Progenitor cell of endocrine pancreas (in vitro differentiated cells): ENCODE measurements at regions not wholly inside any gene's neighbourhood (a gene's known extent, or its start where the extent isn't known, plus 50 kb on each side); places are given as distances from the start of the nearest gene placed in this dataset.

Source experiments
- DNase-seq: peaks from one replicate; pipeline ENCODE4 v3.0.0; 2021; ENCODE audit warnings: low spot score; ENCODE audit not compliant: unreplicated experiment
- H3K27ac Mint-ChIP-seq: 2 replicates; pipeline ENCODE4 v1.8.0; 2021; ENCODE audit warnings: mild to moderate bottlenecking, moderate library complexity, mixed read lengths
- H3K27me3 Mint-ChIP-seq: 2 replicates; pipeline ENCODE4 v1.8.0; 2021; ENCODE audit warnings: mixed read lengths
- H3K36me3 Mint-ChIP-seq: 2 replicates; pipeline ENCODE4 v1.8.0; 2022; ENCODE audit warnings: mixed read lengths; ENCODE audit not compliant: insufficient read depth
- H3K4me1 Mint-ChIP-seq: 2 replicates; pipeline ENCODE4 v1.8.0; 2021; ENCODE audit warnings: low read depth, mixed read lengths
- H3K4me3 Mint-ChIP-seq: 2 replicates; pipeline ENCODE4 v1.8.0; 2021; ENCODE audit warnings: low read depth, mild to moderate bottlenecking, moderate library complexity, mixed read lengths
- H3K9me3 Mint-ChIP-seq: 2 replicates; pipeline ENCODE4 v1.8.0; 2021; ENCODE audit warnings: low read depth, mixed read lengths
- TF ChIP-seq, protein P1 (sequence below): fragments of 200-600 bp; sonication (generic); IDR thresholded peaks from one replicate; pipeline ENCODE4 v1.5.0; 2021; ENCODE audit warnings: antibody characterized with exemption, mild to moderate bottlenecking; ENCODE audit not compliant: unreplicated experiment

DNA sequence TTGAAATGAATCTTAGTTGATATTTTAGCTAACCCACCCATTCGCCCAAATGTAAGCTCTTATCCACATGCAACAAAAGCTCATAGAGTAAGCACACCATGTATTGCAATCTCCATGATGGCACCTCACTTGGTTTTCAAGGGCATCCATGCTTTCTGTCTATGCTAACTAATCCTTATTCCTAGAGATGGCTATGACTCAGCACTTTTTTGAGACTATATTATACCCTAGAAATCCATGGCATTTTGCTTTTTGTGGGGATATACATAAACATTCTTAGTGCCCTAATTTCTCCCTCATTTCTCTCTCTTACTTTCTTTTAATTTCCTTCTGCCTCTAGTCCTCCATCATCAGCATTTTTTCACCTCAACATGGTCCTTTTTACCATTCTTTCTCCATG is 168.5 kb upstream of the STT3B start:
- Mint-ChIP-seq H3K27ac (no peak overlapping the region), H3K4me3 (no peak overlapping the region), H3K27me3 (peaks cover 2% of the 10 kb centered on the region), H3K9me3 (no peaks in the 10 kb centered on the region), H3K36me3 (no peaks in the 10 kb centered on the region), H3K4me1 (peaks cover 8% of the 10 kb centered on the region)
- no peak for DNase-seq
- TF ChIP-seq, protein P1, sequence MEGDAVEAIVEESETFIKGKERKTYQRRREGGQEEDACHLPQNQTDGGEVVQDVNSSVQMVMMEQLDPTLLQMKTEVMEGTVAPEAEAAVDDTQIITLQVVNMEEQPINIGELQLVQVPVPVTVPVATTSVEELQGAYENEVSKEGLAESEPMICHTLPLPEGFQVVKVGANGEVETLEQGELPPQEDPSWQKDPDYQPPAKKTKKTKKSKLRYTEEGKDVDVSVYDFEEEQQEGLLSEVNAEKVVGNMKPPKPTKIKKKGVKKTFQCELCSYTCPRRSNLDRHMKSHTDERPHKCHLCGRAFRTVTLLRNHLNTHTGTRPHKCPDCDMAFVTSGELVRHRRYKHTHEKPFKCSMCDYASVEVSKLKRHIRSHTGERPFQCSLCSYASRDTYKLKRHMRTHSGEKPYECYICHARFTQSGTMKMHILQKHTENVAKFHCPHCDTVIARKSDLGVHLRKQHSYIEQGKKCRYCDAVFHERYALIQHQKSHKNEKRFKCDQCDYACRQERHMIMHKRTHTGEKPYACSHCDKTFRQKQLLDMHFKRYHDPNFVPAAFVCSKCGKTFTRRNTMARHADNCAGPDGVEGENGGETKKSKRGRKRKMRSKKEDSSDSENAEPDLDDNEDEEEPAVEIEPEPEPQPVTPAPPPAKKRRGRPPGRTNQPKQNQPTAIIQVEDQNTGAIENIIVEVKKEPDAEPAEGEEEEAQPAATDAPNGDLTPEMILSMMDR, result no peak

DNA sequence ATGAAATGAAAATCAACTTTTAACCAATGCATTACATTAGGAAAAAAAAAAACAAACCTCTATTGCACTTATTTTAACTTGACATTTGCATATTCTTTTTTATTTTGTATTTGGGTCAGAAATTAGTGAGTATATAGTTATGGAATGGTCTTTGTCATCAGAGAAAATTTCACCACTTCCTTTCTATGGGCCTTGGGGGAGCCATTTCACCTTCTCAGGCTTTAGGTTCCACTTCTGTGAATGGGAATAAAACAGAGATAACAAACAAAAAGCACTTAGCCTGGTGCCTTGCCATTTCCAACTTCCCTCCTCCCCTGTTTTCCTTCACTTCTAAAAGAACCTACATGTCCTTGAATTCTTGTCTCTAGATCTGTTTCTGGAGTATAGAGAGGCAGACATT is 168.0 kb upstream of the STT3B start:
- no peak for DNase-seq
- TF ChIP-seq, protein P1, result no peak
- Mint-ChIP-seq H3K36me3 (no peaks in the 10 kb centered on the region), H3K4me1 (peaks cover 11% of the 10 kb centered on the region), H3K9me3 (no peaks in the 10 kb centered on the region), H3K27ac (no peak overlapping the region), H3K27me3 (peaks cover 2% of the 10 kb centered on the region), H3K4me3 (no peak overlapping the region)

DNA sequence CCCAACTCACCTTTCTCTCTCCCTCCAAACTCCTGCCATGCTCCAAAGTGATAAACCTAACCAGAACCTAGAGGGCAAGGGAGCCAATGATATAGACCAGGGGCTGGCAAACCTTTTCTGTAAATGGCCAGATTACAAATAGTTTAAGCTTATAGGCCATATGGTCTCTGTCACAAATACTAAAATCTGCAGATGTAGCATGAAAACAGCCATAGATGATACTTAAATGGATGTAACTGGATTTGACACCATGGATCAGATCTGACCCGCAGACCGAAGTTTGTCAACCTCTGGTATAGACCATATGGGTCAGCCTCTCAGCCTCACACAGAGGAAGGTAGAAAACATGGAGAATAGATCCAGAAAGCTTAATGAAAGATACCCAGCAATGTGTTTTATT is 165.2 kb upstream of the STT3B start:
- DNase-seq, result no peak
- TF ChIP-seq, protein P1, result no peak
- peaks cover 7% of the 10 kb centered on the region for H3K9me3 Mint-ChIP-seq
- H3K4me3 Mint-ChIP-seq, result no peak overlapping the region
- H3K27me3 Mint-ChIP-seq, result no peaks in the 10 kb centered on the region
- no peak overlapping the region for H3K27ac Mint-ChIP-seq
- no peaks in the 10 kb centered on the region for H3K36me3 Mint-ChIP-seq
- H3K4me1 Mint-ChIP-seq, result peaks cover 20% of the 10 kb centered on the region

DNA sequence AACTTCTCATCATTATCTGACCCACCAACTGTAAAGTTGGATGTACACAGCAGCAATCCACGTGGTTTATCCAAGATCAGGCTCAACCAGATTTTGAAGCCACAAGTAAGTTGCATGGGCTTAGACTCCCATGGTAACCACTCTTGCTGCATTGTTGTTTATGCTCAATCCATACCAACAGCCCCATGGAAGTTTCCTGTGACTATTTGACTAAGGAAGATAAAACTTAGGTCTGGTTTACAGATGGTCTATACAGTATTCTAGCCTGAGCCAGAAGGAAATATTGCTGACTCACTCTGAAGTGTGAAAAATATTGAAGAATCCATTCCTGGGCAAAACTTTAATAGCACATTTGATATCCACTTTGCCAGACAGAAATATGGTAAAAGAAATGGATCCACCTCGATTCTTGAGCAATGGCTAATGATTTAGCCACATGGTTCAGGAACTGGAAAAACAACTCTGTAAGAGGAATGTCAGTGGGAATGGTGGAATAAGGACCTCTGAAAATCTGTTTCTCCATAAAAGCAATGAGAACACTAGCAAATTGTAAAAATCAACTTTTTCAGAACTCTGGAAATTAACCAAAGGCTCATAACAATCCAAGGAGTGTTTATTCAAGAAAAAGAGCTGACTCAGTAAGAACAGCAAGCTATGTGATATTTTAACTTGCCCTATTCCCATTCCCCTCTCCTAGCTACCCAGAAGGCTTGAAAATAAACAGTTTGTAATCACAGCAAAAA is 162.9 kb upstream of the STT3B start:
- no peak for DNase-seq
- no peak overlapping the region for H3K27ac Mint-ChIP-seq
- no peak overlapping the region for H3K4me3 Mint-ChIP-seq
- no peaks in the 10 kb centered on the region for H3K36me3 Mint-ChIP-seq
- peaks cover 20% of the 10 kb centered on the region for H3K4me1 Mint-ChIP-seq
- TF ChIP-seq, protein P1, result no peak
- H3K27me3 Mint-ChIP-seq, result no peaks in the 10 kb centered on the region
- H3K9me3 Mint-ChIP-seq, result peaks cover 7% of the 10 kb centered on the region

DNA sequence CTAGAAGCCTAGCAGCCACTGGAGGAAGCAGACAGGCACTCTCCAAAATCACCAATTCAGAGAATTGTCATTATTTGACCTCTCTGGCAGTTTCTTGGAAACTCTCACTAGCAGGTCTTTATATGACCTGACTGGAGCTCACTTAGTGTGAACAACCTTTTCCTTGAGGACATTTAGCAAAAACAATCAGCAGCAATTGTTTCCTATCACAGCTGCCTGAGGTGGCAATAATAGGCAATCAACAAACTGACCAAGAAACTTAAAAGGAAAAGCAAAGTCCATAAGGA is 162.4 kb upstream of the STT3B start:
- Mint-ChIP-seq H3K36me3 (no peaks in the 10 kb centered on the region), H3K27ac (no peak overlapping the region), H3K4me1 (peaks cover 20% of the 10 kb centered on the region), H3K9me3 (peaks cover 7% of the 10 kb centered on the region), H3K27me3 (no peaks in the 10 kb centered on the region), H3K4me3 (no peak overlapping the region)
- TF ChIP-seq, protein P1, result no peak
- DNase-seq, result no peak
